Kidney tubule cell (primary cell): ENCODE measurements at regions not wholly inside any gene's neighbourhood (a gene's known extent, or its start where the extent isn't known, plus 50 kb on each side); places are given as distances from the start of the nearest gene placed in this dataset.
"Not testable (repeated sequence)": the region's sequence is repeated elsewhere in the genome, so short reads cannot be mapped to it uniquely, and the experiment has no call there.

Source experiments
- DNase-seq: peaks from one replicate; pipeline ENCODE4 v3.0.0-alpha.2; 2018; ENCODE audit warnings: low spot score

DNA sequence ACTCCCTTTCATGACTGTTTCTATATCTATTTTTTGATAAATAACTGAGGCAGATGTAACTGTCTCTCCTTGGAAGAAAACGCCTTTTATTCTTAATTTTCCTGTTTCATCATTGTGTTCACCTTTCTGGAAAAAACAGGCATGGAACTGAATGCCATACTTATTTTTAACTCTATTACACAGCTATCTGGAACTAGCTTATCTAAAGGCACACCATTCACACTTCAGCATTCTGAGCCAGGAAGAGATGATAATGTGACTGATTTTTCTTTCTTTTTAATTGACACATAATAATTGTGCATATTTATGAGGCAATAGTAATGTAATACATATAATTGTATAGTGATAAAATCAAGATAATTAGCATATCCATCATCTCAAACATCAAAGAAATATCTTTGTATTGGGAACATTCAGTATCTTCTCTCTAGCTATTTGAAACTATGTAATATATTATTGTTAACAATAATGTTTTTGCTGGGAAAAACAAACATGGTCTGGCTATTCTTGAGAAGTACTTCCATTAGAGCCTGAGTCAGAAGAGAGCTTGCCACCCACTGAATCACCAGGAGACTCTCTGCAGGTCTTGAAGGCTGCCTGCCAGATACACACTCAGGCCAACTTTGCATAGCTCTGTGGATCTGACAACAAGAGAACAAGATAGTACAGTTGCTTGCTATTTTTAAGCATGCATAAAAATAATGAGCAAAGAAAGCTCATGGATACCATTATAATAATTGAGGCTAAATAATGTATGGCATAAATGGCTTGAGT lies 501.0 kb upstream of the EDIL3 start:
- no peak for DNase-seq

DNA sequence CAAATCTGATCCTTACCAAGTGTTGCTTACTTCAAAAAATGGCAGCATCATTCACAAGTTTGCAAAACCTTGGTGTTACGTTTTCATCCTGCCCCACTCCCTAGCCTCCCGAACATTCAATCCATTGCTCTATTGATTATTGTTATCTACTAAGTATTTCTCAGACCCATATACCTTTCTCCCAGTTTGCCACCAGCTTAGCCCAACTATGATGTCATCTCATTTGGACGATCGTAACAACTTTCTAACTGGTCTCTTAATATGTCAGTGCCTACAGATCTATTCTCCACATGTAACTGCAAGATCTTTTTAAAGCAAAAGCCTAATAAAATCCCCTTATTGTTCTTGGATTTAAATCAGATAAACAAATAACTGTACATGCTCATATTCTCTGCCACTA lies 497.1 kb upstream of the EDIL3 start:
- DNase-seq: no peak

DNA sequence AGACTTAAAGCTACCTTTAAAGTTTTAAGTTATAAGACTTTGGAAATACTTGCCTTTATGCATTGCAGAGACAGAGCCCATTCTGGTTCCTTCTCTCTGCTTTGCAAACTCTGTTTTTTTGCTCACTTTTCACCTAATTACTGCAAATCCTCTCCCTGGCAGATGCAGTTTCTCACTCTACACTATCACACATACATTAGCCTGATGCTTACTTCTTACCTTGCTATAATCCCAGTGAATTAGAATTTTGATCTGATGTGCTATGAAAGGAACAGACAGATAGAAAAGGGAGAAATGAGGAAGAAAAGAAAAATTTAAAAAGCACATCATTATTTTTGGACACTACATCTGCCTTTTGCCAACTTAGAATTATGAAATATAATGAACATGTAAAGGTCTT lies 489.5 kb upstream of the EDIL3 start:
- no peak for DNase-seq

DNA sequence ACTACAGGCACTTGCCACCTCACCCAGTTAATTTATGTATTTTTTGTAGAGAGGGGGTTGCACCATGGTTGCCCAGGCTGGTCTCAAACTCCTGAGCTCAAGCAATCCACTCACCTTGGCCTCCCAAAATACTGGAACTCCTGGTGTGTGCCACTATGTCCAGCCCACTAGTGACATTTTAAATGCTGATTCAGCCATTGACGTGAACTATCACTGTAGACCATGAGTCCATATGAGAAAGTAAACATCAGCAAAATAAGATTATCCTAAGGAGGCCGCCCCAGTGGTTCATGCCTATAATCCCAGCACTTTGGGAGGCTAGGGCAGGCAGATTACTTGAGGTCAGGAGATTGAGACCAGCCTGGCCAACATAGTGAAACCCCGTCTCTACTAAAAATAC lies 488.1 kb upstream of the EDIL3 start:
- no peak for DNase-seq

DNA sequence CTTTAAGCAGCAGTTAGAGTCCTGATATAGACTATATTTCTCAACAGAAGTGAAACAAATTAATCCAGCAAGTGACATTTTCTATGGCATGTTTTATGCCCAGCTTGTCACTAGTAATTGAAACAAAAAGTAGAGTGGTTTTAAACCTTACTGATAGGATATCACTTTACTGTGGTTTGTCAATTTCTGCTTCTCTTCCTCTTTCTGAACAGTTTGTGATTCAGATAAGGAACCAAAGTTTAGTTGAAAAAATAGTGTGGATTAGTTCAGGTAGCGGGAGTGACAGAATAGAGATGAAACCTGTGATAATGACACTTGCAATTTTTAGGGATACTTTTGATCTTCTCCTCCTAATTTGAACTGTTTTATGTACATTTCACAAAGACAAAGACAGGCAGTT lies 485.7 kb upstream of the EDIL3 start:
- no peak for DNase-seq

DNA sequence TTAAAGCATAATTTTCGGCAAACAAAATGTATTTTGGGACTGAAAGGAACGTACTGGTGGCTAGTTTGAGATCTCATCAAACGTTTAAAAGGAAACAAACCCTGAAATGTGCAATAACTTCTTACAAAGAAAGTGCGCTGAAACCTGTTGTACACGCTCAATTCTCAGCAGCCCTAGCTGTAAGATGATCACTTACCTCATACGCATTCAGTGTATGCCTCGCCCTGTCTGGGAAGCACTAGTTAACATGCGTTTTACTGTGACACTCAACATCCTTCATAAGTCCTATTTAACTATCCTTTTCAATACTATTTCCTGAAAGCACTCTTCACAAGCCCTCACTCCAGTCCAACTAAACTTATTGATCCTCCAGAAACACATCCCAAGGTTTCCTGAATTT lies 485.0 kb upstream of the EDIL3 start:
- no peak for DNase-seq

DNA sequence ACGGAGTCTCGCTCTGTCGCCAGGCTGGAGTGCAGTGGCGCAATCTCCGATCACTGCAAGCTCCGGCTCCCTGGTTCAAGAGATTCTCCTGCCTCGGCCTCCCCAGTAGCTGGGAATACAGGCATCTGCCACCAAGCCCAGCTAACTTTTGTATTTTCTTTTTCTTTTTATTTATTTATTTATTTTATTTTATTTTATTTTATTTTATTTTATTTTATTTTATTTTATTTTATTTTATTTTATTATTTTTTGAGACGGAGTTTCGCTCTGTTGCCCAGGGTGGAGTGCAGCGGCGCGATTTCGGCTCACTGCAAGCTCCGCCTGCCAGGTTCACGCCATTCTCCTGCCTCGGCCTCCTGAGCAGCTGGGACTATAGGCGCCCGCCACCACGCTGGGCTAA lies 479.3 kb upstream of the EDIL3 start:
- DNase-seq: not testable (repeated sequence)

DNA sequence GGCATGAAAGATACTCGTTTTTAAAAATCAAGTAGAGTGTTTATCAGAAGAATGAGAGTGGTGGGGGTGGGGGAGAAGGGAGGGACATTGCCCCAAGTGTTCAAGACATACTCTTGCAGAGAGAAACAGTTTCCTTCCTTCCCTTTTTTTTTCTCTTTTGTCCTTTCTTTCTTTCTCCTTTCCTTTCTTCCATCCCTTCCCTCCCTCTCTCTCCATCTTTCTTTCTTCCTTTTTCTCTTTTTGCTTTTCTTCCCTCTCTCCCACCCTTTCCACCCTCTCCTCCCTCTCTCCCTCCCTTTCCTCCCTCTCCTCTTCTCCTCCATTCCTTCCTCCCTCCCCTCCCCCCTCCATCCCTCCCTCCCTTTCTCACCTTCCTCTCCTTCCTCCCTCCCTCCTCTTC lies 478.3 kb upstream of the EDIL3 start:
- no peak for DNase-seq

DNA sequence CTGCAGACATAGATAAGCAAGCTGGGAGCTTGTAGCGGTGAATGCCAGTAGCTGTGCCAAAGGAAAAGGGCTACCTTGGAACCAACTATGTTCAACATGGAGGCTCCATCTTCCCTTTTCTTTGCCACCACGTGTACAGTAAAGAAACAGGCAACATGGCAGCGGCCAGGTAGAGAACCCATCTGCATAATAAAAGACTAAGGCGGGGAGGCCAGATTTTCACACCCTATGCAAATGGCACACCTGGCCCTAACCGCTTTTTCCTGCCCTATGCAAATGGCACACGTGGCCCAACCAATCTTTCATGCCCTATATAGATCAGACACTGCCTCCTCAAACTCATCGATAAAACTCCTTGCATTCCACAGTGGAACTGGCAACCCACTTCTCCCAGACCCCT lies 477.5 kb upstream of the EDIL3 start:
- DNase-seq: no peak

DNA sequence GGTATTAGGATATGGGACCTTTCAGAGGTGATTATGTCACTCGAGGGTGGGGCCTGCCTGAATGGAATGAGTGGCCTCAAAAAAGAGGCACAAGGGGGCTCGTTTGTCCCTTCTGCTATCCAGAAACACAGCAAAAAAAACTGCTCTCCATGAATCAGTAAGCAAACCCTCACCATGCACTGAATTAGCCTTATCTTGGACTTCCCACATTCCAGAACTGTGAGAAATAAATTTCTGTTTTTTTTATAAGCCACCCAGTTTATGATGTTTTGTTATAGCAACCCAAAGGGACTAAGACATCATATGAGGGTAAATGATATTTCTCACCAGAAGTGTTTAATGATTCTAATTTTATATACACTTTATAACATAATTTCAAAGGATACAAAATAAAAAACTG lies 476.6 kb upstream of the EDIL3 start:
- no peak for DNase-seq

DNA sequence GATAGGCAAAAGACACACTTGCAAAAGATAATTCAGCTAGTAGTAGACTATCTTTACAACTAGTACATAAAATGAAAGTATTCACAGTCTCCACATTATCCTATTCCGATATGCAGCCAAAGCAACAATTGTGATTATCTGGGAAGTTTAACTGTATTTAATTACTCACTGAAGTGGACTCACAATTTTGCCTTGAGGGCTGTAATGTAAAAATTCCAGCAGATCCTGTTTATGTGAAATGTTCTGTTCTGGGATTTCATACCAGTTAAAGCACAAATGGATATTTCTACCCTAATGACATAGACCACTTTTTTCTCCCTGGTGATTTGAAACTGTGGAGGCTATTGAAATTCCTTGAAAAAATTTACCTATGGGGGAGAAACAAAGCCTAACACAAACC lies 474.4 kb upstream of the EDIL3 start:
- DNase-seq: no peak

DNA sequence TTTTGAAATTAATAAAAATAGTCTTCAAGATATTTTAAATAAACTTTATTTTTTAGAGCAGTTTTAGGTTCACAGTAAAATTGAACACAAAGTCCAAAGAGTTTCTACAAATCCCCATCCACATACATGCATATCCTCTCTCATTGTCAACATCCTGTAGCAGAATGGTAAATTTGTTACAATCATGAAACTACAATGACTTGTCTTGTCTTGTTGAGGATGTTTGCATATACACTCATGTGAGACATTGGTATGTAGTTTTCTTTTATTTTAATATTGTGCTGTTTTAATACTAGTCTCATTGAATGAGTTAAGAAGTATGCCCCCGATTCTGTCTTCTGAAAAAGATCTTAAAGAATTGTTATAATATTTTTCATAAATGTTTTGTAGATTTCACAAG lies 447.0 kb upstream of the EDIL3 start:
- no peak for DNase-seq

DNA sequence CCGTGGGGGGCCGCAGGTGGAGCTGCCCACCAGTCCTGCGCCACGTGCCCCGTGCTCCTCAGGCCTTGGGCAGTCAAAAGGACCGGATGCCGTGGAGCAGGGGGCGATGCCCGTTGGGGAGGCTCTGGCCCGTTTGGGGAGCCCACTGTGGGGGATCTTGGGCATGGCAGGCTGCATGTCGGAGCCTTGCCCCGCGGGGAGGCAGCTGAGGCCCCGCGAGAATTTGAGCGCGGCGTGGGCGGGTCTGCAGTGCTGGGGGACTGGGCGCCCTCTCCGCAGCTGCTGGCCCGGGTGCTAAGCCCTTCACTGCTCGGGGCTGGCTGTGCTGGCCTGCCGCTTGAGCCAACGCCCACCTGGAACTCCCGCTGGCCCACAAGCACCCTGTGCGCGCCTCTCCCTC lies 445.6 kb upstream of the EDIL3 start:
- DNase-seq: no peak

DNA sequence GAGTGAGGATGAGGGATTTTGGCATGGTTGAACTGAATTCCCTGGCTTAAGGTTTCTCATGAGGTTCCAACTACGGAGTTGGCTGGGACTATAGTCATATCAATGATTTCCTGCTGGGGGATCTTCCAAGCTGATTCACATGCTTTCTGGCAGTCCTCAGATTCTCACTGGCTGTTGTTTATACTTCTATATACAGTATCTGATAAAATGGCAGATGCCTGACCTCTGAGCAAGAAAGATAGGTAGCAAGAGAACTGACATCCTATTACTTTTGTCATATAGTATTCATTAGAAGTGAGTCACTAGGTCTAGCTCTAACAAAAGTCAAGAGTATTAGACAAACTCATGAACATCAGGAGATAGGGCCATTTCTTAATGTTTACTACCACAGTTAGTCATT lies 440.9 kb upstream of the EDIL3 start:
- DNase-seq: no peak

DNA sequence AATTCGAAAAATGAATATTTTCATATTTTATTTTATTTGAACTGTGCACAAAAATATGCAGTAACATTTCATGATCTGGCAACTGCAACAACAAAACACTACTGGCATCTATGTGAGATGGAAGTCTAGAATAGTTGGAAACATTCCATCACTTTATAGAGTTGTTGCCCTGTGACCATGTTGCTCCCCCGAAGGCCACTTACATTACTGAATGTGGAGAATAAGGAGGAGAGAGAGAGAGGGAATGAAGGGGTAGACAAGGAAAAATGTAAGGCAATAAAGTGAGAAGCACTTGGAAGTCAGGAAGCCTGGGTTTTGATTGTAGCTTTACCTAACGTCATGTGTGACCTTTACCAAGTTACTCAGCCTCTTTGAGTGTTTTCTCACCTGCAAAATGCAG lies 437.2 kb upstream of the EDIL3 start:
- DNase-seq: no peak

DNA sequence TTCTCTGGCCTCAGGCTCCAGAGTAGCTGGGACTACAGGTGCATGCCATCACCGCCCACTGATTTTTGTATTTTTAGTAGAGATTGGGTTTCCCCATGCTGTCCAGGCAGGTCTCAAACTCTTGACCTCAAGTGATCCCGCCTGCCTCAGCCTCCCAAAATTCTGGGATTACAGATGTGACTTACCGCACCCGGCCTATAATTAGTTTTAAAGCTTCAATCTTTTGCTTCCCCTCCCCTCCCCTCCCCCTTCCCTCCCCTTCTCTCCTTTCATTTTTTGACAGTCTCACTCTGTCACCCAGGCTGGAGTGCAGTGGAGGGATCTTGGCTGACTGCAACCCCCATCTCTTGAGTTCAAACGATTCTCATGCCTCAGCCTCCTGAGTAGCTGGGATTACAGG lies 433.3 kb upstream of the EDIL3 start:
- no peak for DNase-seq

DNA sequence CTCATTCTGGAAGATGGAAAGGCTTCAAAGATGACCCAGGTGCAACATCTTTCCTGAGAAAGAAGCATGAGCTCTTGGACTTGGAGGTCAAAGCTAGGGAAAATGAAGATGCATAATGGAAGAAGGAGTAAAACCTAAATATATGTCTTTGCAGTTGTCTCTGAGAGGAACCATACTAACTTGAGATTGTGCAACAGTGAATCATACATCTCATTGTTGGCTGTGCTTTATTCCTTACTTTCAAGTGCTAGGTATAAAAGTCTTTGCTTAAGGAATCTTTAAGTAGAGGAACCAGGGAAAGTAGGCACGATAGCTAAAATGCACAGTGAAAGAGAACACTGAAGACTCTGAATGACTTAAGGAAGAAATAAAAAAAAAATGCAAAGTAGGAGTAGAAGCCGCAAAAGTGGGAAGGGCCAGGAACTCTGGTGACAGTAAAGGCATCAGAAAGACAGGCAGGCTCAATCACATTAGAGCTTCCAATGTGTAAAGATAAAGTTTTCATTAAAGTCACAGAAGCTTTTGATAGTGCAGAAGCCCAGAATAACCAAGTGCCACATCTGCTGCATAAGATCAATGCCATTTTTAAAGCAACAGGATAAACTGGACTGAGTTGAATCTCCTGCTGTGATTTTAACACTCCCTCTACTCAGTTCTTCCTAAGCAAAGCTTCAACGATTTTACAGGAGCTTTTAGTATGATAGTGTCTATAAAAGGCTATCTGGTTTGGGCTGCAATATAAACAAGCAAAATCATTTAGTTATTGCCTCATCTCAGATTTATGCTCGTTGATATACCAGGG lies 432.3 kb upstream of the EDIL3 start:
- no peak for DNase-seq

DNA sequence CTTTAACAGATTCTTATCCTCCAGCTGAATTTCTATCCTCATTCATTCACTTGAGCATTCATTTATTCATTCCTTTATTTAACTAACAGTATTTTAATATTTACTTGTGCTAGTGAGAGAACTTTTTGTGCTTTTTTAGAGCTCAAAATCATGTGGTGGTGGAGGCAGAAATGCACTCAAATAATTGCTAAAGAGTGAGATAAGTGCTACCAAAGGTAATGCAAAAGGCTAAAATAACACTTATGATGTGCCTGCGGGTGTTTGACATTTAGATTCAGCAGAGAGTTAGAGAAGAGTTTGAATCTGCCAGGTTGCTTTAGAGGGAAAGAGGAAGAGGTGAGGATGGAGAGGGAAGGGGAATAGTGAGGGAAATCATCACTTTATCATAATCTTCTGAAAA lies 431.5 kb upstream of the EDIL3 start:
- DNase-seq: no peak

DNA sequence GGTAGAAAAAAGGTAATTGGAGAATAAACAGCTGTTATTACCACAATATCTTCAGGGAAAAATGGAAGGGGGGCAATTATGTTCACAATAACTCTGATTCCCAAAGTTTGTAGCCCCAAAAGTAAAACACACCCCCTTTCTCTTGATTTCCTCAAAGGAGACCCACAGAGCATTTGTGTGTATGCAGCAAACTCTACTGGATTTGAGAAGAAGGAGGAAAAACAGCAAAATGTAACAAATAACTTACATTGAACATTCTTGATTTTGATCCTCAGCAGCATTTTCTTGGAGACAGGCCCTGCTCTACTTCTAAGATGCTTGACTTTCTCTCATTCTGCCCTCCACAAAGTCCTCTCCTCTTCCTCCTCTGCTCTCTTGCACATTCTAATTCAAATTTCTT lies 420.8 kb upstream of the EDIL3 start:
- DNase-seq: no peak

DNA sequence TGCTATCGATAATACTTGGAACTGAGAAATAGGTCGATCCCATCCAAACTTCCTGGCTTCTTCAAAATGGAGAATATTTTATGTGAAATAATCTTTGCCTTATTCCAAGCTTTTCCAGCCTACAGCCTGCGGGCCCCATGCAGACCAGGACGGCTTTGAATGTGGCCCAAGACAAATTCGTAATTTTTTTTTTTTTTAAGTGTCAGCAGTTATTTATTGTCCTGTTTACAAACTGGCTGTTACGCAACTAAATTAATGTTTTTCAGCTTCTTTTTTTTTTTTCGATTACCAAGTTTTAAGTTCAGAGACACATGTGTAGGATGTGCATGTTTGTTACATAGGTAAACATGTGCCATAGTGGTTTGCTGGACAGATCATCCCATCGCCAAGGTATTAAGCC lies 411.7 kb upstream of the EDIL3 start:
- DNase-seq: no peak

DNA sequence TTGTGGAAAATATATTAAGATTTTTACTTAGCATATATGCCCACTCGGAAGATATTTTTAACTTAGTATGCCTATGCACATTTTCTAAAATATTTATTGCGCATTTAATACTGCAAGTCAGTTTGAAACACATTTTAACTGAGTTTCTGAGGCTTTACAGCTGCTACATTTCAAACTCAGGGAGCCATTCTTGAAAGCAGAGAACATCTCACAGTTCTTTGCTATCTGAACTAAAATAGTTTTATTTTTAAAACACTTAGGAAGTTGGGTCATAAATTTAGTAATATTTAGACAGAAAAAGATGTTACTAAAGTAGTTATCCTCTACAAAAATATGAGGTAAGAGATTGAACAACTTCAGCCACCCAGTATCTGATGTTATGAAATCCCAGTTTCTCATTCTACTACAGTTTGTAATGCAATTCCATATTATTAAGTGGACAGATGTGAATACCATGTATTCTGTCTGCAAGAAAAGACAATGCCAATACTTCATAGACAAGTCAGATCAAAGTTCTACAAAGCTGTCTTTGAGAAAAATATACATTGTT lies 409.9 kb upstream of the EDIL3 start:
- no peak for DNase-seq

DNA sequence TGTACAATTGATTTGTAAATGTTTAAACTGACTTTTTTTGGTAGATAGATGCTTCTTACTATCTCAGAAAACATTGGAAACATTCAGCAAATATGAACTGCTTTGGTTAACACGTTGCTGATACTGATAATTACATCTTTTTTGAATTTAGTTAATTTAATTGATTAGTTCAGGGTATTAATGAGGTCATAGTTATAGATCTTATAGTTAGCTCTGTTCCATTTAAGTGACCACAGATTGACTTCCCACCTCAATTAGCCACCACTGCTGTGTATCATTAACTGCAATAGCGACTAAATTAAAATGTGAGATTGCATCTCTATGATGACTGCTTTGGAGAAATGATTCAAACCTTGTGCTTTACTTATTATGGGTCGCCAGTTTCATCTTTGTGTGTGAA lies 407.1 kb upstream of the EDIL3 start:
- no peak for DNase-seq

DNA sequence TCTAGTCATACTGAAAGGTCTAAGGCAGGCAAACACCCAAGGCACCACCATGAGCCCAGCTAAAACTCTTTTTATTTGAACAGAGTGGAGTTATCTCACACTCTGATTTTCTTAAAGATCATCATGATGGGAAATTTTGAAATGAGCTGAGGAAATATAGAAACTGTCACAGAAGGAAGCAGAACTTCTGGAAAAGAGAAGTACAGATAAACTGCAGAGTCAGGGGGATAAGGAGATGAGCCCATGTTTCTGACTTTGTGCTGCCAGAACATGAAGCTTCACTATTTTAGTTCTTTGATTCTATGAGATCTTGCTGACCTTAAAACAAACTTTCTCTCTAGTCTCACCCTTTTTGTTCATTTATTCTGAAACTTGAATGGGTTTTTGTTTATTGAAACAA lies 406.5 kb upstream of the EDIL3 start:
- no peak for DNase-seq

DNA sequence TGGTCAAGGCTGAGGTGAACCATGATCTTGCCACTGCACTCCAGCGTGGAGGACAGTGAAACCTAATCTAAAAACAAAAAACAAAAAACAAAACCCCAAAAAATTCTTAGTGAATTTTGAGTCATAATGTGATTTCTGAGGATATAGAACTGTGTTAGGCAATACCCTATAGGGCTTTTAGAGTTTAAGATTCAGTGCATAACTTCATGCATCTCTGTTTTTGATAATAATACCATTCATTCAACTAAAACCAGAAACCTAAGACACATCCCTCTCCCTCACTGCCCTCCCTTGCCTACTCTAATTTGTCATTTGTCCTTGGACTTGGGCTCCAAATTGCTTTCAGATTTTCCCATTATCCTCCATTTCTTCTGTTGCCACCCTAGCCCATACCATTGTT lies 405.7 kb upstream of the EDIL3 start:
- no peak for DNase-seq
